ENCODE measurements at regions not wholly inside any gene's neighbourhood (a gene's known extent, or its start where the extent isn't known, plus 50 kb on each side); places are given as distances from the start of the nearest gene placed in this dataset.

DNA sequence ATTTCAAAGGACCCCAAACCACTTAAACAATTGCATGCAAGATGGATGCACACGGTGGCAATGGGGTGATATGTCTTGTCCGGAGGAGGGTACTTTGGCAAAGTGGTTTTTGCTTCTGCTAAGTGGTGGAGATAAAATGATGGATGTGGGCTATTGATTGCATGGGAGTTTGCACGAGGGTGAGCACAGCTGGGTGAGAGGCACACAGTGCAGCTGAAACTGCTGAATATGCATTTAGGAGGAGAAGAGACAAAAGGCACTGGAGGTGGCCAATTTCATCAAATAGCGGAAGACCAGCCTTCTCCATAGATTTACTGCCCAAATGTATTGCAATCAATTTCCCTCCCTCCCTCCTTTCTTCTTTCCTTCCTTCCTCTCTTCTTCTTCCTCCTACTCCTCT is 414.4 kb upstream of the EEF2KMT start:
- TF ChIP-seq, protein P1, sequence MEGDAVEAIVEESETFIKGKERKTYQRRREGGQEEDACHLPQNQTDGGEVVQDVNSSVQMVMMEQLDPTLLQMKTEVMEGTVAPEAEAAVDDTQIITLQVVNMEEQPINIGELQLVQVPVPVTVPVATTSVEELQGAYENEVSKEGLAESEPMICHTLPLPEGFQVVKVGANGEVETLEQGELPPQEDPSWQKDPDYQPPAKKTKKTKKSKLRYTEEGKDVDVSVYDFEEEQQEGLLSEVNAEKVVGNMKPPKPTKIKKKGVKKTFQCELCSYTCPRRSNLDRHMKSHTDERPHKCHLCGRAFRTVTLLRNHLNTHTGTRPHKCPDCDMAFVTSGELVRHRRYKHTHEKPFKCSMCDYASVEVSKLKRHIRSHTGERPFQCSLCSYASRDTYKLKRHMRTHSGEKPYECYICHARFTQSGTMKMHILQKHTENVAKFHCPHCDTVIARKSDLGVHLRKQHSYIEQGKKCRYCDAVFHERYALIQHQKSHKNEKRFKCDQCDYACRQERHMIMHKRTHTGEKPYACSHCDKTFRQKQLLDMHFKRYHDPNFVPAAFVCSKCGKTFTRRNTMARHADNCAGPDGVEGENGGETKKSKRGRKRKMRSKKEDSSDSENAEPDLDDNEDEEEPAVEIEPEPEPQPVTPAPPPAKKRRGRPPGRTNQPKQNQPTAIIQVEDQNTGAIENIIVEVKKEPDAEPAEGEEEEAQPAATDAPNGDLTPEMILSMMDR (IDR thresholded peaks at IDR 0.05; ENCODE audit: low read depth, low read length, poor library complexity, severe bottlenecking), result no peak
- TF ChIP-seq EZH2phosphoT487 (IDR thresholded peaks at IDR 0.05; ENCODE audit: borderline replicate concordance, low read length), result no peak
